CD8-positive, alpha-beta memory T cell (primary cell): ENCODE measurements at regions not wholly inside any gene's neighbourhood (a gene's known extent, or its start where the extent isn't known, plus 50 kb on each side); places are given as distances from the start of the nearest gene placed in this dataset.

Experiments used
- CTCF ChIA-PET: fragments of 350-600 bp; sonication (Branson Sonifier 250); formaldehyde crosslinking; loops from one replicate; lab custom pipeline; 2021; ENCODE audit warnings: antibody characterized with exemption; lab: Charles Lee
- POLR2A ChIA-PET: fragments of 350-600 bp; sonication (Branson Sonifier 250); formaldehyde crosslinking; loops from one replicate; lab custom pipeline; 2021; ENCODE audit warnings: antibody characterized with exemption; lab: Charles Lee
- DNase-seq, 5 donors: peaks; one replicate each; pipeline versions ENCODE4 v3.0.0 to v3.0.0-alpha.2; 2020 to 2022; ENCODE audit warnings: mixed read lengths in 1 of 5
- H3K27ac ChIP-seq: one replicate; pipeline ENCODE4 v1.7.0; 2013; ENCODE audit warnings: low read depth, mild to moderate bottlenecking, low read length, moderate library complexity
- H3K27me3 ChIP-seq: 2 replicates; pipeline ENCODE4 v1.7.0; 2013; ENCODE audit warnings: low read length, mild to moderate bottlenecking; ENCODE audit not compliant: insufficient read depth, poor library complexity, severe bottlenecking
- H3K36me3 ChIP-seq: 2 replicates; pipeline ENCODE4 v1.7.0; 2013; ENCODE audit warnings: mild to moderate bottlenecking, low read length, moderate library complexity; ENCODE audit not compliant: insufficient read depth
- H3K4me1 ChIP-seq: 2 replicates; pipeline ENCODE4 v1.7.0; 2013; ENCODE audit warnings: mild to moderate bottlenecking, low read length, moderate library complexity; ENCODE audit not compliant: insufficient read depth
- H3K4me3 ChIP-seq: 2 replicates; pipeline ENCODE4 v1.7.0; 2013; ENCODE audit warnings: mild to moderate bottlenecking, low read length
- H3K9me3 ChIP-seq: 2 replicates; pipeline ENCODE4 v1.7.0; 2013; ENCODE audit warnings: mild to moderate bottlenecking, low read length
- H3K27ac Mint-ChIP-seq, 8 donors: one replicate each; pipeline ENCODE4 v1.8.0; 2020 to 2021; ENCODE audit warnings: mixed read lengths in 8 of 8, mild to moderate bottlenecking in 6 of 8, inconsistent platforms in 3 of 8, moderate library complexity in 3 of 8
- H3K27me3 Mint-ChIP-seq, 2 donors: one replicate each; pipeline ENCODE4 v1.8.0; 2020 to 2021; ENCODE audit warnings: mixed read lengths in 2 of 2, mild to moderate bottlenecking in 1 of 2, moderate library complexity in 1 of 2
- H3K36me3 Mint-ChIP-seq, 3 donors: one replicate each; pipeline ENCODE4 v1.8.0; 2020 to 2021; ENCODE audit warnings: mixed read lengths in 3 of 3, inconsistent platforms in 1 of 3, mild to moderate bottlenecking in 1 of 3
- H3K4me1 Mint-ChIP-seq, 3 donors: one replicate each; pipeline ENCODE4 v1.8.0; 2020 to 2021; ENCODE audit warnings: mixed read lengths in 3 of 3, inconsistent platforms in 1 of 3, mild to moderate bottlenecking in 1 of 3
- H3K4me3 Mint-ChIP-seq, 7 donors: one replicate each; pipeline ENCODE4 v1.8.0; 2020 to 2021; ENCODE audit warnings: mixed read lengths in 7 of 7, mild to moderate bottlenecking in 6 of 7, moderate library complexity in 4 of 7, inconsistent platforms in 2 of 7
- H3K9me3 Mint-ChIP-seq, 5 donors: one replicate each; pipeline ENCODE4 v1.8.0; 2020 to 2022; ENCODE audit warnings: mixed read lengths in 5 of 5, mild to moderate bottlenecking in 3 of 5, moderate library complexity in 2 of 5, inconsistent platforms in 1 of 5

- Mint-ChIP-seq H3K4me3 (no peak overlapping the region), H3K9me3 (peaks cover 0 to 6% (median 0%) of the 10 kb centered on the region in 5 donors), H3K27ac (no peak overlapping the region), H3K27me3 (no peaks in the 10 kb centered on the region), H3K36me3 (no peaks in the 10 kb centered on the region), H3K4me1 (no peaks in the 10 kb centered on the region)
- Histone ChIP-seq H3K36me3 (no peaks in the 10 kb centered on the region), H3K4me3 (no peak overlapping the region), H3K4me1 (no peaks in the 10 kb centered on the region), H3K27me3 (no peaks in the 10 kb centered on the region), H3K9me3 (no peaks in the 10 kb centered on the region), H3K27ac (no peak overlapping the region)
- ChIA-PET CTCF (no interaction called here), POLR2A (no interaction called here)
- DNase-seq = no peak
Measured at GRCh38 chr3:168884353-168884903, 779.1 kb downstream of the MECOM start.

GRCh38 chr3:168883145-168883544 lies 780.4 kb downstream of the MECOM start:
- ChIA-PET POLR2A (no interaction called here), CTCF (no interaction called here)
- Histone ChIP-seq H3K9me3 (no peaks in the 10 kb centered on the region), H3K27ac (no peak overlapping the region), H3K4me1 (no peaks in the 10 kb centered on the region), H3K27me3 (no peaks in the 10 kb centered on the region), H3K4me3 (no peak overlapping the region), H3K36me3 (no peaks in the 10 kb centered on the region)
- Mint-ChIP-seq H3K4me1 (no peaks in the 10 kb centered on the region), H3K4me3 (no peak overlapping the region), H3K27ac (no peak overlapping the region), H3K36me3 (no peaks in the 10 kb centered on the region), H3K27me3 (no peaks in the 10 kb centered on the region), H3K9me3 (peaks cover 0 to 13% (median 0%) of the 10 kb centered on the region in 5 donors)
- DNase-seq = no peak

GRCh38 chr3:168881804-168882203 lies 781.7 kb downstream of the MECOM start:
- CTCF ChIA-PET = no interaction called here
- Mint-ChIP-seq H3K36me3 (no peaks in the 10 kb centered on the region), H3K4me1 (no peaks in the 10 kb centered on the region), H3K27me3 (no peaks in the 10 kb centered on the region), H3K27ac (no peak overlapping the region), H3K4me3 (no peak overlapping the region), H3K9me3 (peaks cover 0 to 9% (median 0%) of the 10 kb centered on the region in 5 donors)
- Histone ChIP-seq H3K27ac (no peak overlapping the region), H3K9me3 (no peaks in the 10 kb centered on the region), H3K4me1 (no peaks in the 10 kb centered on the region), H3K27me3 (no peaks in the 10 kb centered on the region), H3K4me3 (no peak overlapping the region), H3K36me3 (no peaks in the 10 kb centered on the region)
- POLR2A ChIA-PET = no interaction called here
- no peak for DNase-seq

- Mint-ChIP-seq H3K27me3 (no peaks in the 10 kb centered on the region), H3K9me3 (peaks cover 0 to 7% (median 0%) of the 10 kb centered on the region in 5 donors), H3K27ac (no peak overlapping the region), H3K4me1 (no peaks in the 10 kb centered on the region), H3K36me3 (no peaks in the 10 kb centered on the region), H3K4me3 (no peak overlapping the region)
- ChIA-PET POLR2A (no interaction called here), CTCF (no interaction called here)
- no peaks in the 10 kb centered on the region for H3K4me1 ChIP-seq
- H3K9me3 ChIP-seq = no peaks in the 10 kb centered on the region
- no peak for DNase-seq
- no peaks in the 10 kb centered on the region for H3K36me3 ChIP-seq
- H3K27ac ChIP-seq = no peak overlapping the region
- no peaks in the 10 kb centered on the region for H3K27me3 ChIP-seq
- H3K4me3 ChIP-seq = no peak overlapping the region
Measured at GRCh38 chr3:168878655-168879054, 782.9 kb upstream of the GOLIM4 start.

- Mint-ChIP-seq H3K9me3 (peaks cover 0 to 7% (median 0%) of the 10 kb centered on the region in 5 donors), H3K36me3 (no peaks in the 10 kb centered on the region), H3K27me3 (no peaks in the 10 kb centered on the region), H3K4me1 (no peaks in the 10 kb centered on the region), H3K4me3 (no peak overlapping the region), H3K27ac (no peak overlapping the region)
- no peaks in the 10 kb centered on the region for H3K9me3 ChIP-seq
- no peaks in the 10 kb centered on the region for H3K27me3 ChIP-seq
- POLR2A ChIA-PET = no interaction called here
- no peak overlapping the region for H3K27ac ChIP-seq
- no peaks in the 10 kb centered on the region for H3K36me3 ChIP-seq
- DNase-seq = no peak
- H3K4me1 ChIP-seq = no peaks in the 10 kb centered on the region
- CTCF ChIA-PET = no interaction called here
- H3K4me3 ChIP-seq = no peak overlapping the region
Measured at GRCh38 chr3:168877899-168878298, 782.2 kb upstream of the GOLIM4 start.

- H3K36me3 ChIP-seq = no peaks in the 10 kb centered on the region
- Mint-ChIP-seq H3K27ac (no peak overlapping the region), H3K4me3 (no peak overlapping the region), H3K27me3 (no peaks in the 10 kb centered on the region), H3K4me1 (no peaks in the 10 kb centered on the region), H3K9me3 (peaks cover 0 to 7% (median 0%) of the 10 kb centered on the region in 5 donors), H3K36me3 (no peaks in the 10 kb centered on the region)
- ChIA-PET POLR2A (no interaction called here), CTCF (interaction anchor here (1.4 kb wide), 1 partner anchor 11 kb away, joined by 3 read pairs; no protein-coding TSS in a partner anchor)
- H3K27ac ChIP-seq = no peak overlapping the region
- DNase-seq = no peak
- H3K9me3 ChIP-seq = no peaks in the 10 kb centered on the region
- no peaks in the 10 kb centered on the region for H3K27me3 ChIP-seq
- H3K4me3 ChIP-seq = no peak overlapping the region
- H3K4me1 ChIP-seq = no peaks in the 10 kb centered on the region
Measured at GRCh38 chr3:168876346-168877035, 780.8 kb upstream of the GOLIM4 start.

GRCh38 chr3:168872826-168873225 lies 777.1 kb upstream of the GOLIM4 start:
- H3K9me3 Mint-ChIP-seq = peaks cover 0 to 6% (median 0%) of the 10 kb centered on the region in 5 donors
- no peak overlapping the region for H3K27ac Mint-ChIP-seq
- H3K27me3 Mint-ChIP-seq = no peaks in the 10 kb centered on the region
- no peaks in the 10 kb centered on the region for H3K27me3 ChIP-seq
- ChIA-PET CTCF (no interaction called here), POLR2A (no interaction called here)
- H3K4me3 Mint-ChIP-seq = no peak overlapping the region
- no peaks in the 10 kb centered on the region for H3K4me1 ChIP-seq
- H3K4me3 ChIP-seq = no peak overlapping the region
- H3K36me3 Mint-ChIP-seq = no peaks in the 10 kb centered on the region
- no peak for DNase-seq
- H3K36me3 ChIP-seq = no peaks in the 10 kb centered on the region
- no peaks in the 10 kb centered on the region for H3K4me1 Mint-ChIP-seq
- no peak overlapping the region for H3K27ac ChIP-seq
- H3K9me3 ChIP-seq = no peaks in the 10 kb centered on the region

GRCh38 chr3:168870892-168871291 lies 775.2 kb upstream of the GOLIM4 start:
- Mint-ChIP-seq H3K36me3 (no peaks in the 10 kb centered on the region), H3K9me3 (peaks cover 0 to 2% (median 0%) of the 10 kb centered on the region in 5 donors), H3K27me3 (no peaks in the 10 kb centered on the region), H3K27ac (no peak overlapping the region), H3K4me1 (no peaks in the 10 kb centered on the region), H3K4me3 (no peak overlapping the region)
- no peaks in the 10 kb centered on the region for H3K27me3 ChIP-seq
- no peak for DNase-seq
- no peaks in the 10 kb centered on the region for H3K9me3 ChIP-seq
- no peak overlapping the region for H3K27ac ChIP-seq
- H3K4me1 ChIP-seq = no peaks in the 10 kb centered on the region
- H3K4me3 ChIP-seq = no peak overlapping the region
- POLR2A ChIA-PET = no interaction called here
- H3K36me3 ChIP-seq = no peaks in the 10 kb centered on the region
- CTCF ChIA-PET = no interaction called here
